Mammary epithelial cell (primary cell): ENCODE measurements at regions not wholly inside any gene's neighbourhood (a gene's known extent, or its start where the extent isn't known, plus 50 kb on each side); places are given as distances from the start of the nearest gene placed in this dataset.

Experiments
- CTCF ChIP-seq, 2 donors: IDR thresholded peaks in 1 of 2; conservative IDR thresholded peaks in 1 of 2; 2 replicates each; pipeline ENCODE4 v1.5.1; 2011 to 2012; ENCODE audit warnings: inconsistent platforms in 2 of 2, low read length in 2 of 2, mild to moderate bottlenecking in 2 of 2, control low read depth in 1 of 2, low read depth in 1 of 2; ENCODE audit not compliant: insufficient read depth in 1 of 2; ENCODE audit errors: extremely low read depth in 1 of 2
- EZH2 ChIP-seq: IDR thresholded peaks from 2 replicates; pipeline ENCODE4 v1.6.1; 2012; ENCODE audit warnings: low read length, inconsistent platforms, borderline replicate concordance

GRCh38 chr2:129720360-129720759 lies 259.1 kb upstream of the RAB6C start:
- TF ChIP-seq CTCF (conservative IDR thresholded peaks at IDR 0.05 in 1 of 2, IDR thresholded peaks at IDR 0.05 in 1 of 2; ENCODE audit: extremely low read depth in 1 of 2, insufficient read depth in 1 of 2, low read depth in 1 of 2, low read length in 2 of 2) (no peak), EZH2 (no peak)
